Fibroblast of gingiva (primary cell): ENCODE measurements at regions not wholly inside any gene's neighbourhood (a gene's known extent, or its start where the extent isn't known, plus 50 kb on each side); places are given as distances from the start of the nearest gene placed in this dataset.
"Not testable (repeated sequence)": the region's sequence is repeated elsewhere in the genome, so short reads cannot be mapped to it uniquely, and the experiment has no call there.

Source experiments
- DNase-seq: peaks from one replicate; pipeline ENCODE4 v3.0.0-alpha.2; 2011; ENCODE audit warnings: low read depth

GRCh38 chr12:24361877-24362580 lies 412.6 kb upstream of the SOX5 start:
- DNase-seq: no peak

DNA sequence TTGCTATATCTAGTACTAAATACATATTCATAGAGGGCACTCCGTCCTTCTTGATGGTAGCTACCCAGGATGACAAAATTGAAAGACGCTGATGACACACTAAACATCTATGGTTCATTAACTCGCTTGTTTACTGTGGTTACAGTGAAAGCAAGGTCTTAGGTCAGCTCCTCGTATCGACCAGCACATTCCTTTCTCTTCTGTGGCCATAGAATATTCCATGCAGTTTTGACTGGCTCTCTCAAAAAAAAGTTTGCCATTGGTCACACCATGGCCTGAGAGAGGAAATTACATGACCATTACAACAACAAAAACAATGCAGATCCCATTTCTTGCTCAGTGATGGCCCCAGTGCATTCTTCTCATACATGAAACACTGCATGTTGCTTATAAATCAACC lies 411.4 kb upstream of the SOX5 start:
- peak; percentile 18 for DNase-seq

DNA sequence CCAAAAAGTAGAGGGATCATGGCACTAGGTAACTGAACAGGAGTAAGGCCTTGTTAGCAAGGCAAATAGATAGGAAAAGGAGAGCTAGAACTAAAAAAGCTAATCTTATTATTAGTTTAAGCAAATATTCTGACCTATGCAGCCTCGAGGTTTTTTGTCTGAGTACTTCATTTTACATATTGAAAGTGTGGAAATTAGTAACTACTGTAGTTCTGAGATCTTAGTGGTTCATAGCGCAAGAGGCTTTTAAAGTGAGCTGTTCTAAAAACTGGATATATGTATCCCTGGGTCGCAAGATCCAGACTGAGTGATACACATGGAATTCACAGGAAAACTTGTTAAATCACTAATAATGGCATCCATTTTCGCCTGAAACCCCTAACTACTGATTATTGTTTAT lies 411.0 kb upstream of the SOX5 start:
- no peak for DNase-seq

GRCh38 chr12:24360057-24360456 lies 410.6 kb upstream of the SOX5 start:
- DNase-seq: peak; percentile 53

- peak; percentile 33 for DNase-seq
Measured at GRCh38 chr12:24359418-24359817, 409.9 kb upstream of the SOX5 start.

GRCh38 chr12:24356240-24356804 lies 406.9 kb upstream of the SOX5 start:
- no peak for DNase-seq

DNA sequence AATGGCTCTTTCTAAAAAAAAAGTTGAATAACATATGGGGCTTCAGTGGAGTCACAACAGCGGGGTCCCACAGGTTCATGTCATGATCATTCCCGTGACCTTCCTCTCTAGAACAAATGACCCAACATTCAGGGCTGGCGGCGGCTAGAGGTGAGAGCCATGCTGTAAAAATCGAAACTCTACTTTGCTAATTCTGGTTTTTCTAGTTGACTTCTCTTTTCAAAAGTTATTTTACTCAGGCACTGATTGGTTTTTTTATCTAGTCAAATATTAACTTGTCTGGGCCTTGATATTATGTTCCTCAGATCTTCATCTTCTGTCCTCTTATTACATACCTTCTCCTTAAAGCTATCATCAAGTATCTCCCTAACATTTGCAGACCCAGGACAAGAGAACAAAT lies 402.9 kb upstream of the SOX5 start:
- no peak for DNase-seq

DNA sequence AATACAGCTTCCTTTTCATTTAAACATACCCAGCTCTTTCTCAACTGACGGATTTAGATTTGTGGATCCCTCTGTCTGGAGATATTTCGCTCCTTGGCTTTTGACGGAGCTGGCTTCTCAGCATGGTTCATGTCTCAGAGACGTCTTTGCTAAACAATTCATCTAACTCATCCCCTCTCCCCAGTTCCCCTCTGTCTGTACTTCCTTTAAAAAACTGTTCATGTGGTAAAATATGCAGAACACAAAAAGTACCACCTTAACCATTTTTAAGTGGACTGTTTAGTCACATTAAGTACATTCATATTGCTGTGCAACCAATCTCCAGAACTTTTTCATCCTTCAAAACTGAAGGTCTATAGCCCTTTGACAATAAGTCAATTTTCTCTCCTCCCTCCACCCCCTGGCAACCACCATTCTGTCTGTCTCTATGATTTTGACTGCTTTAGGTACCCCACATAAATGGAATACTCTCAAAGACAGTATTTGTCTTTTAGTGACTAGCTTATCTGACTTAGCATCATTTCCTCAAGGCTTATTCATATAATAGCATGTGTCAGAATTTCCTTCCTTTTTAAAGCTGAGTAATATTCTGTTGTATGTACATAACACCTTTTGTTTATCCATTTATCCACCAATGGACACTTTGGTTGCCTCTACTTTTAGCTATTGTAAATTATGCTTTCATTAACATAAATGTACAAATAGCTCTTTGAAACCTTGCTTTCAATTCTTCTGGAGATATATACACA lies 399.8 kb upstream of the SOX5 start:
- DNase-seq: no peak

DNA sequence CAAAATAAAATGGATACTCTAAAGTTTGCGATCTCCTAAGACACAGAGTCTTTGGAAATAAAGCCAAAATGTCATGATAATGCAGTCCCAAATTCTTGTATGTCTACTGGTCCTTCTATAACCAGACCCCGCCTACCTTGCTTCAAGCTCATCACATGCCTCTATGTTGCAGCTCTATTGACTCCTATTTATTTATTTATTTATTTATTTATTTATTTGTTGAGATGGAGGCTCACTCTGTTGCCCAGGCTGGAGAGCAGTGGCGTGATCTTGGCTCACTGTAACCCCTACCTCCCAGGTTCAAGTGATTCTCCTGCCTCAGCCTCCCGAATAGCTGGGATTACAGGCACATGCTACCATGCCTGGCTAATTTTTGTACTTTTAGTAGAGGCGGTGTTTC lies 398.7 kb upstream of the SOX5 start:
- DNase-seq: not testable (repeated sequence)

DNA sequence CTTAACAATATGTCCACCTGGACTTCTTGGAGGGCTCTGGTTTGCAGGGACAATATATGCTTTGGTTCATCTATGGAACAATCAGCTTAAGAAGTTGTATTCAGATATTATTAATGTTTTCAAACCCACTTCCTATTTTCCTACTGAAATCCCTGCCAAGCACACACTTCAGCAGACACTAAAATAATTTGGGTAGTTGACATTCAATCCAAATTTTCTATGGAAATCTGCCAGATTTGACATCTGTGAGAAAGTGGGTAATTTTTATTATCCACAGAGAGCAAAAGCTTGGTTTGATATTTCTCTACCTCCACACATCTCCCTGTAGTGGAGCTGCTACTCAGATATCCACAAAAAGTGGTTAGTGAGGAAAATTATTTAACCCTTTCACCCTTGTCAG lies 378.8 kb upstream of the SOX5 start:
- DNase-seq: no peak

DNA sequence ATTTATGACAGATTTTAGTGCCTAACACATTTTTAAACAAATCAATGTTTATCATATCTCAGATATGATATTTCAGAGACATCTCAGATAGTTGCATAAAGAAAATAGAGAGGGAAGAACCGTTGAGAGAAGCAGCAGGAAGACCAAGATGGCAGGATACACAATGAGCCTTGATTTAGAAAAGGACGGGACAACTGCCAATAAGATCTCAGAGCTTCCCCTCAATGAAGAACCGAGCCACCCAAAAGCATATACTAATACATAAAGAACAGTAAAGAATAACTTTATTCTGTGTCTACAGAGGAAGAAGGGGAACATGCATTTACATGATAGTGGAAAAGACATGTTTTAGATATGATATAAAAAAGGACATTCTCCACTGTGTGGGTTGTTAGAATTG lies 375.9 kb upstream of the SOX5 start:
- no peak for DNase-seq

GRCh38 chr12:24307716-24308335 lies 358.4 kb upstream of the SOX5 start:
- no peak for DNase-seq

DNA sequence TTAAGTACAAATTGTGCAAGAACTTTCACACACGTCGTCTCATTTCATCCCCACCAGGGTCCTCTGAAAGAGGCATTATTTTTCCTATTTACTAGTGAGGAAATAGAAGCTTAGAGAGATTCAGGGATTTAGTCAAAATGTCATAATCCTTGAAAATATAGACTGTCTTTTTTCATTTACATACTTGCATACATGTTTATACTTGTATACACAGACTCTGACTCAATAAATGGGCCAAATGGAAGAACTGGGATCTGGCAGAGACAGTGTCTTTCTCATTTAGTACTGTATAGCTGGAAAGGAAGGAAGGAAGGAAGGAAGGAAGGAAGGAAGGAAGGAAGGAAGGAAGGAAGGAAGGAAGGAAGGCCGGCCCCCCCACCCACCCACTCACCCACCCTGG lies 357.7 kb upstream of the SOX5 start:
- no peak for DNase-seq

DNA sequence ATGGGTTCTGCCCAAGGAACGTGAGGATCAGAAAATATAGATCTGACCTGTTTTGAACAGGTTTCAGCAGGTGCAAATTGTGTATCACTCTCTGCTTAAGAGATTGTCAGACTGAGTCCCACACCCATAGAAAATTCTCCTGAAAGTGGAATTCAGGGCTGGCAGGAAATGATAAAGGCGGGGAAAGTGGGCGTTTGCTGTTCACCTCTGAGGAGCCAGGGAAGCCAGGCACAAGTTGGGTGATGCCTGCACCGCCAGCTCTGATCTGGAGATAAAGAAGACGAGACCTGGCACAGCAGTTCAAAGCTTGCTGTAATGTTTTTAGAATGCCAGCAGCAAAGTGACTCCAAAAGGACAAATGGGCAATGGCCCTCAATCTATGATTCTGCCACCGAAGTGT lies 356.5 kb upstream of the SOX5 start:
- DNase-seq: no peak

- DNase-seq: no peak
Measured at GRCh38 chr12:24304285-24304684, 354.8 kb upstream of the SOX5 start.

DNA sequence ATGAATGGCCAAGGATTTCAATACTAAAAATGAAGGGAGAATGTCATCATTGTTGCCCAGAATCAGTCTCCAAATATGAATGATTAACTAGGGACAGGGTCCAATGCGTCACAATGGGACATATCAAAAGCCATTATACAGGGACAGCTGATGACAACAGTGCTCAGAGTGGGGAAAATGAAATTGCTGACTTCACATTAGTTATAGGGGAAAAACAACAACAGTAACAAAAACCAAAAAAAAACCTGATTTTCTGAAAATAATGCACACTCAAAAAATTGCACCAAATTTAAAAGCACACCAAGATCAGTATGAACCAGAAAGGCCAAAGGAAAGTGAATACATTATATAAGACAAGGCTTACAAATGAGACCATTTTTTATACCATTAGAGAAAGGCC lies 353.2 kb upstream of the SOX5 start:
- no peak for DNase-seq

DNA sequence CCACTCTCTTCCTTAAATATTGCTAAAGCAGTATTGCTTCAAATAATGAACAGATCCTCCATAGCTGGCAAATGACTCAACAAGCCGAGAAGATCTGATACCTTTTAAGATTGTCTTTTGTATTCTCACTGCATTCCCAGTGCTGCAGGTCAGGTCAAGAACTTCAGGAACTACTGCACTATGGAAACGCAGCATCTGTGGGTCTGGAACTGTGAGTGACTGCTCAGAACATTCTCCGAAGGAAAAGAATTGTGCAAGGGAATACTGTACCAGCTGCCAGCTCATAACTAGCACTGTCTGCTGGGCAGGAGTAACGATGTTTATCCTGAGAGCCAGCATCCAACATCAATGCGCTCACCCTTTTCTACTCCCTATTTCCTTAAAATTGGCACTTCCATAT lies 348.0 kb upstream of the SOX5 start:
- DNase-seq: peak; percentile 17

DNA sequence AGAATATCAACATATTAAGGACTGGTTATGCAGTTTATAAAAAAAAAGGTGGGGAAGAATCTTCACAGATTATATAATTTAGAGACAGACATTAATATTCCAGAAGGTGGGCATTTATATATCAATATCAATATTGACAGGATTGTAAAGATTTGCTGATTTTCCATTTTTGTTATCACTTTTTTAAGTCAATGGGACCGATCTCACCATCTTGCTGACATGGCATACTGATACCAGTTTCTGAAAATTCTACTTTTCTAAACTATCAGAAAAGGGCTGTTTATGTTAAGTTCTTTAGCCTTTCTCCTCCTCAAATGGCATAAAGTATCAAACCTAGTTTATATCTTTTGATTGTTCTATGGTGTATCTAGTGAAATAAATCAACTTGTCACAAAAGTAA lies 344.1 kb upstream of the SOX5 start:
- DNase-seq: no peak

DNA sequence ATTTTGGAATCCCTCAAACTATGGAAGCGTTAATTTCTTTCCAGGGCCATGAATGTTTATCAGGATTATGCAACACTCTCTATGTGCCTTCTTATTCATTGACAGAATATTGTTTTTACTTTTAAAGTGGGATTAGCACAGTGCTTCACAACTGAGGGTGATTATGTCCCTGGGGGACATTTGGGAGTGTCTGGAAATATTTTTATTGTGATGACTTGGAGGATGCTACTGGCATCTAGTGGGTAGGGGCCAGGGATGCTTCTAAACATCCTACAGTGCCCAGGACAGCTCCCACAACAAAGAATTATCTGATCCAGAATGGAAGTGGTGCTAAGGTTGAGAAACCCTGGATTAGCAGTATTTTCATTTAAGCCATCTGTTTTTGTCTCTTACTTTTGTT lies 338.5 kb upstream of the SOX5 start:
- no peak for DNase-seq

DNA sequence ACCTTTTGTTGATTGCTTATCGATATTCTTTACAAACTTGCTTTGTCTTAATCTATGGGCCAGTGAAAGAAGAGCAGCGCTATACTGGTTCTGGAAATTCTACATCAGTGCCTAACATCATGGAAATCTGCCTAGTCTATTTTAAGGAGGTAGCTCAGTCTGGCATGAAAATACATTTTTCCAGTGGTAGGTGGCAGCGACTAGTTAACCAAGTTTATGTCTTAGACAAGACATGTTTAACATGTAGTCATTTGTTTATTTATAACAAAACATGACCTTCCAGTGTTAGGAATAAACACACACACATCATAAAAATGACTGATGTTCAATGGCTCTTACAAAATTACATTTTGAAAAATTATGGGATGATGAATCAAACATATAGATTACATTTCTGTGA lies 336.0 kb upstream of the SOX5 start:
- no peak for DNase-seq

- no peak for DNase-seq
Measured at GRCh38 chr12:24281341-24281740, 331.9 kb upstream of the SOX5 start.

DNA sequence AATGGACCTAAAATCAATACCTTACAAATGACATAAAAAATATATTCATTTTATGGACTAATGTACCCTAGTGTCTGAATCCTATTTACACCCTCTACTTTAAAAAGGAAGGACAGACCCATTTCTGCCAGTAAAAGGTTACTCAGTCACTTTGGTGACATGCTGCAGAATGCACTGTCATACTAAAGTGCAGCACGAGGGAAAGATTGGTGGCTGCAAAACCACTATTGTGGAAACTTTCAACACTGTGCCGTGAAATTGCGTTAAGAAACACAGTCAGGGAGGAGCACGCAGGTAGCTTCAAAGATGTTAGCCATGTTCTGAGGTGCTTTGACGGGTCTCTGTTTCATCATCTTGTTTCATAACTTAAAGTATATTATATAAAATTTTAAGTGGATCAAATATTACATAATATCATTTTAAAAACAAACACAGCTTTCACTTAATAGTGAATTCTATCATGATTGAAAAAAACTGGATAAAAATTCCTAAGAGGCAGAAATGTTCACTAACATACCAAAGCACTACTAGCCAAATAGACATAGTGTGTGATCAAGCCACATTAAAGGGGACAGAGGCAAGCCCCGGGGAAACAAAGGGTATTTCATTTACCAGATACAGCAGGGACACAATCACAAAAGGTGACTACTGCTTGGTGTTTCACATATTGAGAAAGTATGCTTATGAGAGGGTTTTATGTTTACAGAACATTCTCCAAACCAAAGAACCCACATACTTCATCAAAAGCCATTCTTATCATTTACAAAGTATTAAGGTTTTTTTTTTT lies 330.8 kb upstream of the SOX5 start:
- DNase-seq: no peak
